ENCODE measurements at regions not wholly inside any gene's neighbourhood (a gene's known extent, or its start where the extent isn't known, plus 50 kb on each side); places are given as distances from the start of the nearest gene placed in this dataset.

DNA sequence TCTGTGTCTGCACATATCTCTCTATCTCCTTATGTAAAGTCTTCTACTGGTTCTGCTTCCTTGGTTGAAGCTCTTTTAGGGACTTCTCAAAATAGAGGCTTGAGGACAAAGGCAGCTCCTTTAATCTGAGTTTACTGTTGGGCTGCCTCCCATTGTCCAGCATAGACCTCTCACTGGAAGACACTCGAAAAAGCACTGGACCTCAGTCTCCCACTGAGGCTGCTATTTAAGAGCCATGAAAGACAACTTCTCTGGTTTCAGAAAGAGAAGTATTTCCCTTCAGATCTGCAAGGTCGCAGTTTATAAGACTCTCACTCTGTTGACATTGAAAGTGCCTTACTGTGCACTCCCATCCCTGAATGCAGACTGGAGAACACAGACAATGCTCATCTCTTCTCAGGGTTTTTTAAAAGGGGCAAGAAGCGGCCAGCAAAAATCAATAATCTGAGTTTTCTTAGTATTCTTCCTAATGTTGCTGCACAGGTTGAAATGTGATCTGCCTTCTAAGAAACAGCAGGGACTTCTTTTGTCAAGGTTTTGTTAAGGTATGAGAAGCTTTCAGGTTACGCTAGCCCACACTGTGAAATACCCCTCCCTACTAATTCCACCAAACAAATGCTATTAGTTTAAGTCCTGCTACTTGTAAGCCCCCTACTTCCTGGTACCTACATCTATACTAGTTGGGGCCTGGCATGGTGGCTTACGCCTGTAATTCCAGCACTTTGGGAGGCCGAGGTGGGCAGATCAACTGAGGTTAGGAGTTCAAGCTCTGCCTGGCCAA lies 450.0 kb upstream of the SLC10A2 start:
- 76 to 85% methylated on average over 6 of the region's 6 CpGs for WGBS, 2 donors
- no peaks in the 10 kb centered on the region for H3K36me3 ChIP-seq
- no peak overlapping the region for H3K4me3 ChIP-seq
- H3K27me3 ChIP-seq = no peaks in the 10 kb centered on the region
- DNase-seq = no peak
- no peak overlapping the region for H3K27ac ChIP-seq
- H3K9me3 ChIP-seq = no peaks in the 10 kb centered on the region
- no peaks in the 10 kb centered on the region for H3K4me1 ChIP-seq
- intact Hi-C loops (cut with DNase I) = no loop called here
- TF ChIP-seq POLR2A (IDR thresholded peaks at IDR 0.05) = no peak
- TF ChIP-seq CTCF (IDR thresholded peaks at IDR 0.05) = no peak
- TF ChIP-seq POLR2AphosphoS5 (IDR thresholded peaks at IDR 0.05) = no peak
- TF ChIP-seq EP300 (IDR thresholded peaks at IDR 0.05) = no peak

GRCh38 chr13:103515410-103515809 lies 449.2 kb upstream of the SLC10A2 start:
- TF ChIP-seq EP300 (IDR thresholded peaks at IDR 0.05) (no peak), POLR2A (IDR thresholded peaks at IDR 0.05) (no peak), POLR2AphosphoS5 (IDR thresholded peaks at IDR 0.05) (no peak), CTCF (IDR thresholded peaks at IDR 0.05) (no peak)
- no peak overlapping the region for H3K4me3 ChIP-seq
- WGBS, 2 donors = 71 to 83% methylated on average over 3 of the region's 3 CpGs
- no peaks in the 10 kb centered on the region for H3K27me3 ChIP-seq
- no peaks in the 10 kb centered on the region for H3K4me1 ChIP-seq
- H3K36me3 ChIP-seq = no peaks in the 10 kb centered on the region
- DNase-seq = no peak
- H3K27ac ChIP-seq = no peak overlapping the region
- intact Hi-C loops (cut with DNase I) = no loop called here
- H3K9me3 ChIP-seq = no peaks in the 10 kb centered on the region

DNA sequence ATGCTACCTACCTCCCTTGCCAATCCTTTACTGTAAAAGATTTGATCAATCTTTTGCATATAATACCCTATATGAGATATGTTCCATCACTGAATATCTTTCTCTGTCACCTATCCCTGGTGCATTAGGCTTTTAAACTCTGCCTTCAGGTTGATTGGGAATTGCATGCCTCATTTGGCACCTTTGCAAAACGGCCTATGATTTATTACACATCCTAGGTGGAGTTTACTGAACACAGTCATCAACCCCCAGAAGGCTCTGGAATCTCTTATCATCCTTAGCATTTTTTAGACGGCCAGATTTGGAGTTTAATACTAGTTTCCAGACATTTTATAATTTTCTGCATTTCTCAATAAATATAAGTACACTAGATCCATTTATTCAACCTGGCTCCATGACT lies 448.4 kb upstream of the SLC10A2 start:
- DNase-seq = no peak
- intact Hi-C loops (cut with DNase I) = no loop called here
- 3 to 47% methylated on average over 2 of the region's 2 CpGs for WGBS, 2 donors

GRCh38 chr13:103514188-103514587 lies 448.0 kb upstream of the SLC10A2 start:
- H3K4me1 ChIP-seq = no peaks in the 10 kb centered on the region
- no peaks in the 10 kb centered on the region for H3K36me3 ChIP-seq
- no peaks in the 10 kb centered on the region for H3K9me3 ChIP-seq
- no peak for DNase-seq
- TF ChIP-seq CTCF (IDR thresholded peaks at IDR 0.05) = no peak
- no peak for TF ChIP-seq POLR2AphosphoS5 (IDR thresholded peaks at IDR 0.05)
- TF ChIP-seq POLR2A (IDR thresholded peaks at IDR 0.05) = no peak
- no peak for TF ChIP-seq EP300 (IDR thresholded peaks at IDR 0.05)
- intact Hi-C loops (cut with DNase I) = no loop called here
- WGBS, 2 donors = 80 to 86% methylated on average over 1 of the region's 1 CpG
- no peak overlapping the region for H3K4me3 ChIP-seq
- H3K27me3 ChIP-seq = no peaks in the 10 kb centered on the region
- H3K27ac ChIP-seq = no peak overlapping the region

More for the DNA sequence above, 448.4 kb upstream of the SLC10A2 start:
- Histone ChIP-seq H3K36me3 (no peaks in the 10 kb centered on the region), H3K4me3 (no peak overlapping the region), H3K4me1 (no peaks in the 10 kb centered on the region), H3K9me3 (no peaks in the 10 kb centered on the region), H3K27ac (no peak overlapping the region), H3K27me3 (no peaks in the 10 kb centered on the region)
- TF ChIP-seq CTCF (IDR thresholded peaks at IDR 0.05) = no peak
- no peak for TF ChIP-seq POLR2A (IDR thresholded peaks at IDR 0.05)
